Mesenchymal stem cell (in vitro differentiated cells and primary cell): ENCODE measurements at regions not wholly inside any gene's neighbourhood (a gene's known extent, or its start where the extent isn't known, plus 50 kb on each side); places are given as distances from the start of the nearest gene placed in this dataset.

Source experiments
- DNase-seq: peaks from one replicate; pipeline ENCODE4 v3.0.0-alpha.2; 2013
- H2AFZ ChIP-seq: one replicate; pipeline ENCODE4 v1.6.1; 2013; ENCODE audit warnings: low read depth, mild to moderate bottlenecking, control low read depth, inconsistent platforms, low read length, moderate library complexity
- H2AK5ac ChIP-seq: 2 replicates; pipeline ENCODE4 v1.6.1; 2013; ENCODE audit warnings: low read length, moderate library complexity, mild to moderate bottlenecking, inconsistent platforms; ENCODE audit not compliant: severe bottlenecking
- H2BK120ac ChIP-seq: one replicate; pipeline ENCODE4 v1.6.1; 2013; ENCODE audit warnings: low read depth, mild to moderate bottlenecking, inconsistent platforms, low read length, moderate library complexity
- H2BK12ac ChIP-seq, 2 experiments: one replicate each; pipeline ENCODE4 v1.6.1; 2013; ENCODE audit warnings: inconsistent platforms in 2 of 2, low read length in 2 of 2, mild to moderate bottlenecking in 2 of 2, moderate library complexity in 2 of 2, control low read depth in 1 of 2
- H2BK15ac ChIP-seq: one replicate; pipeline ENCODE4 v1.6.1; 2013; ENCODE audit warnings: mild to moderate bottlenecking, low read depth, inconsistent platforms; ENCODE audit not compliant: poor library complexity, severe bottlenecking
- H2BK5ac ChIP-seq: 2 replicates; pipeline ENCODE4 v1.6.1; 2013; ENCODE audit warnings: low read depth, mild to moderate bottlenecking, low read length, control low read depth, inconsistent platforms; ENCODE audit not compliant: poor library complexity, severe bottlenecking
- H3K14ac ChIP-seq, 2 experiments: one replicate each; pipeline ENCODE4 v1.6.1; 2013; ENCODE audit warnings: inconsistent platforms in 2 of 2, low read length in 2 of 2, control low read depth in 1 of 2, mild to moderate bottlenecking in 1 of 2, moderate library complexity in 1 of 2
- H3K18ac ChIP-seq, 2 experiments: one replicate each; pipeline ENCODE4 v1.6.1; 2013; ENCODE audit warnings: inconsistent platforms in 2 of 2, low read length in 2 of 2, control low read depth in 1 of 2, low read depth in 1 of 2, mild to moderate bottlenecking in 1 of 2
- H3K23ac ChIP-seq, 2 experiments: one replicate each; pipeline ENCODE4 v1.6.1; 2013; ENCODE audit warnings: inconsistent platforms in 2 of 2, low read length in 2 of 2, mild to moderate bottlenecking in 2 of 2, moderate library complexity in 2 of 2, control low read depth in 1 of 2
- H3K27ac ChIP-seq: 2 replicates; pipeline ENCODE4 v1.5.1; 2013; ENCODE audit warnings: mild to moderate bottlenecking, moderate library complexity, low read length, control low read depth, inconsistent platforms; ENCODE audit not compliant: poor library complexity, severe bottlenecking
- H3K27me3 ChIP-seq, 2 experiments: 2 replicates each; pipeline versions ENCODE4 v1.6.1 to v1.7.0; 2013; ENCODE audit warnings: low read length in 2 of 2, mild to moderate bottlenecking in 2 of 2, moderate library complexity in 2 of 2, control low read depth in 1 of 2, inconsistent platforms in 1 of 2; ENCODE audit not compliant: control insufficient read depth in 1 of 2, insufficient read depth in 1 of 2
- H3K36me3 ChIP-seq, 2 experiments: 2 replicates each; pipeline versions ENCODE4 v1.6.1 to v1.7.0; 2013; ENCODE audit warnings: low read length in 2 of 2, control low read depth in 1 of 2, inconsistent platforms in 1 of 2, low read depth in 1 of 2, mild to moderate bottlenecking in 1 of 2; ENCODE audit not compliant: insufficient read depth in 2 of 2, control insufficient read depth in 1 of 2
- H3K4ac ChIP-seq, 2 experiments: one replicate each; pipeline ENCODE4 v1.6.1; 2013; ENCODE audit warnings: inconsistent platforms in 2 of 2, low read length in 2 of 2, mild to moderate bottlenecking in 2 of 2, moderate library complexity in 2 of 2, control low read depth in 1 of 2, low read depth in 1 of 2
- H3K4me1 ChIP-seq: 2 replicates; pipeline ENCODE4 v1.6.1; 2013; ENCODE audit warnings: low read depth, low read length, control low read depth; ENCODE audit not compliant: control insufficient read depth, insufficient read depth
- H3K4me2 ChIP-seq: 2 replicates; pipeline ENCODE4 v1.6.1; 2013; ENCODE audit warnings: low read length, mild to moderate bottlenecking, inconsistent platforms; ENCODE audit not compliant: poor library complexity, severe bottlenecking
- H3K4me3 ChIP-seq, 2 experiments: 2 replicates each; pipeline versions ENCODE4 v1.5.1 to v1.7.0; 2013; ENCODE audit warnings: low read length in 2 of 2, mild to moderate bottlenecking in 2 of 2, control low read depth in 1 of 2, low read depth in 1 of 2; ENCODE audit not compliant: insufficient read depth in 1 of 2
- H3K79me1 ChIP-seq: replicated peaks from 2 replicates; pipeline ENCODE4 v1.6.1; 2013; ENCODE audit warnings: mild to moderate bottlenecking, control low read depth, low read length, inconsistent platforms; ENCODE audit not compliant: poor library complexity, severe bottlenecking
- H3K9ac ChIP-seq: 2 replicates; pipeline ENCODE4 v1.7.0; 2013; ENCODE audit warnings: mild to moderate bottlenecking, low read length, moderate library complexity
- H3K9me3 ChIP-seq: 2 replicates; pipeline ENCODE4 v1.7.0; 2013; ENCODE audit warnings: mild to moderate bottlenecking, low read length; ENCODE audit not compliant: control insufficient read depth
- H4K8ac ChIP-seq: one replicate; pipeline ENCODE4 v1.6.1; 2013; ENCODE audit warnings: inconsistent platforms, mild to moderate bottlenecking, low read length, moderate library complexity
- H4K91ac ChIP-seq: one replicate; pipeline ENCODE4 v1.6.1; 2013; ENCODE audit warnings: mild to moderate bottlenecking, low read length, inconsistent platforms
- WGBS: methylation state at CpG from one replicate; pipeline ENCODE4 v1.1.7; 2013; ENCODE audit warnings: mixed read lengths; 5-methylcytosine and 5-hydroxymethylcytosine counted together

DNA sequence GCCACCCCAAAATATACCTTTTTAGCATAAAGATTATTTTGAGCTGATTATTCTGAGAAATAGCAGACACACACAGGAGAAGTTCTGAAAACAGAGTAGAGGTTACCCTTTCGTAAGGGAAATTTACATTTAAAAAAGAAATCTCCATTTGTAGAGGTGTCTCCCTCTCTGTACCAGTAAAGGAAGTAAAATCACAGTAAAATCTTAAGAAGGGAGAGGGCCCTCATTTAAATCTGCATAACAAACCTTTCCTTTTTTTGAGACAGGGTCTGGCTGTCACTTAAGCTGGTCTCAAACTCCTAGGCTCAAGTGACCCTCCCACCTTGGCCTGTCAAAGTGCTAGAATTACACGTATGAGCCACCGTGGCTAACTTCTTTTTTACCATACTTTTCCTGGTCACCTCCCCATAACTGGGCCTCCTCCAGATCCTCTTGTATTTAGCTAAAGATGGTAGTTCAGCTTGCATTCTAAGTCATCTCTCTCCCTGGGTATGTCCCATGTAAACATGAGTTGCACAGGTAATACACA, 92.2 kb upstream of the INTU start:
- no peak overlapping the region for H2AK5ac ChIP-seq
- no peak overlapping the region for H3K14ac ChIP-seq
- WGBS = no CpG with 5 or more reads among the region's 3 CpGs
- no peaks in the 10 kb centered on the region for H3K9me3 ChIP-seq
- no peak overlapping the region for H4K91ac ChIP-seq
- no peak overlapping the region for H3K4ac ChIP-seq
- H3K4me3 ChIP-seq = no peak overlapping the region
- H2BK120ac ChIP-seq = no peak overlapping the region
- no peak overlapping the region for H2AFZ ChIP-seq
- H3K27ac ChIP-seq = no peak overlapping the region
- H3K18ac ChIP-seq = no peak overlapping the region
- H2BK12ac ChIP-seq = no peak overlapping the region
- no peak overlapping the region for H3K4me2 ChIP-seq
- H4K8ac ChIP-seq = no peak overlapping the region
- no peaks in the 10 kb centered on the region for H3K27me3 ChIP-seq
- no peak for DNase-seq
- no peak overlapping the region for H3K23ac ChIP-seq
- H3K9ac ChIP-seq = no peak overlapping the region
- no peak overlapping the region for H2BK5ac ChIP-seq
- no peak overlapping the region for H2BK15ac ChIP-seq
- H3K79me1 ChIP-seq = no peaks in the 10 kb centered on the region
- no peaks in the 10 kb centered on the region for H3K36me3 ChIP-seq
- H3K4me1 ChIP-seq = no peaks in the 10 kb centered on the region

GRCh38 chr4:127545271-127545670, 87.5 kb upstream of the INTU start:
- no peak overlapping the region for H2BK15ac ChIP-seq
- H3K18ac ChIP-seq = no peak overlapping the region
- no peak overlapping the region for H2BK120ac ChIP-seq
- no peak overlapping the region for H3K14ac ChIP-seq
- H3K4me3 ChIP-seq = no peak overlapping the region
- no peaks in the 10 kb centered on the region for H3K4me1 ChIP-seq
- H2BK5ac ChIP-seq = no peak overlapping the region
- no peak overlapping the region for H4K8ac ChIP-seq
- no peak for DNase-seq
- no peak overlapping the region for H2AFZ ChIP-seq
- no peak overlapping the region for H4K91ac ChIP-seq
- no peak overlapping the region for H2BK12ac ChIP-seq
- no peak overlapping the region for H2AK5ac ChIP-seq
- no peak overlapping the region for H3K27ac ChIP-seq
- H3K36me3 ChIP-seq = no peaks in the 10 kb centered on the region
- H3K9ac ChIP-seq = no peak overlapping the region
- H3K4ac ChIP-seq = no peak overlapping the region
- H3K27me3 ChIP-seq = no peaks in the 10 kb centered on the region
- H3K79me1 ChIP-seq = no peaks in the 10 kb centered on the region
- no peaks in the 10 kb centered on the region for H3K9me3 ChIP-seq
- H3K23ac ChIP-seq = no peak overlapping the region
- no peak overlapping the region for H3K4me2 ChIP-seq

DNA sequence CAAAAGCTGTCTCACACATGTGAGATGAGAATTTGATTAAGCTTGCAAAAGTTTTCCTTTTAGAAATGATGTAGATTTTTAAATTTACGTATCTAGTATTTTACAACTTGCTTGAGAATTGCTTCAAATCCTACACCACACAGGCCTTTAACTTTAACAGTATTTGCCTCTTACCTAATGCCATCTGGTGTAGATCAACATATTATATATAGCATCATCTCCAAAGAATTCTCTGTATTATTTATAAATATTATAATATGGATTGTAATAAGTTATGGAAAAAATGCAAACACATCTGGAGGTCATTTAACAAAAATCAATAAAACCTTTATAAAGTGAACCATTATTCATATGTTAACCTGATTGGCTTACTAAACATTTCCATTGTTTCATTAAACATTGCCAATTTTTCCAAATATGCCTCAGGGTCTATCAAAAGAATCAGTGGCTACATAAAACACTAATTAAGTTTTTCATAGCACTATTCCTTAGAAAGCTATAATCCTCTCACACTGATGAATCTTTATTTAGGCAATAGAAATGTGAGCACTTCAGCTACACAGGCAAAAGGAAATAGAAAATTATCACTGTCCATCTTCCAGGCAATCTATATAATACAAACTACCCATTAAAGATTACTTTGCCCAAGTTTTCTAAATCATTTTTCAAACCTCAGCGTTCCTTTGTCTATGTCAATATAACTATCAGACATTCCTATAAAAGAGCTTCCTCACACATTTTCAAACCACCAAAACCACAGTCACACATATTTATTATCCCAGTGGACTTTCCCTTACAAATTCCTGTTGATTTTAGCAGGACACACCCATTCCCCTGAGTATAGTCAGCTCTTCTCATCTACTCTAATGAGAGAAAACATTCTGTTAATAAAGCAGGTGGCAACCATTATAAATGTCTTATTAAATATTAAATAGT, 83.5 kb upstream of the INTU start:
- H4K91ac ChIP-seq = no peak overlapping the region
- no peaks in the 10 kb centered on the region for H3K36me3 ChIP-seq
- H2BK5ac ChIP-seq = no peak overlapping the region
- no peak overlapping the region for H2BK12ac ChIP-seq
- H2AK5ac ChIP-seq = no peak overlapping the region
- H3K18ac ChIP-seq = no peak overlapping the region
- no peak overlapping the region for H3K9ac ChIP-seq
- no peak overlapping the region for H4K8ac ChIP-seq
- no peaks in the 10 kb centered on the region for H3K27me3 ChIP-seq
- no peaks in the 10 kb centered on the region for H3K4me1 ChIP-seq
- H2BK120ac ChIP-seq = no peak overlapping the region
- no peak overlapping the region for H3K4me2 ChIP-seq
- no peak overlapping the region for H2AFZ ChIP-seq
- no peak for DNase-seq
- no peak overlapping the region for H3K4me3 ChIP-seq
- H3K4ac ChIP-seq = no peak overlapping the region
- 88% methylated on average over 2 of the region's 2 CpGs for WGBS
- H3K23ac ChIP-seq = no peak overlapping the region
- H3K9me3 ChIP-seq = peaks cover 3% of the 10 kb centered on the region
- no peak overlapping the region for H3K27ac ChIP-seq
- no peaks in the 10 kb centered on the region for H3K79me1 ChIP-seq
- H2BK15ac ChIP-seq = no peak overlapping the region
- no peak overlapping the region for H3K14ac ChIP-seq

- Histone ChIP-seq H3K18ac (no peak overlapping the region), H2AFZ (no peak overlapping the region), H3K4me2 (no peak overlapping the region), H3K27me3 (no peaks in the 10 kb centered on the region), H3K9me3 (peaks cover 3% of the 10 kb centered on the region), H3K79me1 (no peaks in the 10 kb centered on the region), H4K91ac (no peak overlapping the region), H3K4ac (no peak overlapping the region), H3K27ac (no peak overlapping the region), H2BK120ac (no peak overlapping the region), H3K4me3 (no peak overlapping the region), H3K23ac (no peak overlapping the region), H3K14ac (no peak overlapping the region), H3K4me1 (peaks cover 5% of the 10 kb centered on the region), H3K36me3 (no peaks in the 10 kb centered on the region), H2BK5ac (no peak overlapping the region), H4K8ac (no peak overlapping the region), H2BK12ac (no peak overlapping the region), H2BK15ac (no peak overlapping the region), H2AK5ac (no peak overlapping the region), H3K9ac (no peak overlapping the region)
- WGBS = 83% methylated on average over 1 of the region's 1 CpG
- no peak for DNase-seq
These were observed 77.7 kb upstream of the INTU start for GRCh38 chr4:127555106-127555505.
